Spleen (tissue), 11 donors: ENCODE measurements at regions not wholly inside any gene's neighbourhood (a gene's known extent, or its start where the extent isn't known, plus 50 kb on each side); places are given as distances from the start of the nearest gene placed in this dataset.

Experiments
- DNase-seq: peaks from one replicate; pipeline ENCODE4 v3.0.0-alpha.2; 2020
- H3K27ac ChIP-seq, 8 donors: fragments of 200-600 bp; sonication (generic) in 7 of 8; 1 replicate in 4 of 8; 2 replicates in 4 of 8; pipeline versions ENCODE4 v1.5.0 to v1.8.0; 2016 to 2021; ENCODE audit warnings: inconsistent platforms in 4 of 8, mild to moderate bottlenecking in 4 of 8, moderate library complexity in 1 of 8
- H3K27me3 ChIP-seq, 7 donors: fragments of 200-600 bp; sonication (generic) in 6 of 7; replicated peaks in 1 of 7; 1 replicate in 4 of 7; 2 replicates in 3 of 7; pipeline versions ENCODE4 v1.5.0 to v1.8.0; 2016 to 2021; ENCODE audit warnings: inconsistent platforms in 3 of 7, mild to moderate bottlenecking in 1 of 7
- H3K36me3 ChIP-seq, 6 donors: fragments of 200-600 bp; sonication (generic) in 5 of 6; 1 replicate in 4 of 6; 2 replicates in 2 of 6; pipeline versions ENCODE4 v1.5.0 to v1.8.0; 2016 to 2021; ENCODE audit warnings: inconsistent platforms in 2 of 6
- H3K4me1 ChIP-seq, 6 donors: fragments of 200-600 bp; sonication (generic) in 5 of 6; 1 replicate in 3 of 6; 2 replicates in 3 of 6; pipeline versions ENCODE4 v1.5.0 to v1.8.0; 2016 to 2021; ENCODE audit warnings: inconsistent platforms in 3 of 6
- H3K4me3 ChIP-seq, 8 donors: fragments of 200-600 bp; sonication (generic) in 7 of 8; 1 replicate in 4 of 8; 2 replicates in 4 of 8; pipeline versions ENCODE4 v1.5.0 to v1.8.0; 2016 to 2021; ENCODE audit warnings: inconsistent platforms in 4 of 8, mild to moderate bottlenecking in 4 of 8, moderate library complexity in 2 of 8
- H3K9me3 ChIP-seq, 8 donors: fragments of 200-600 bp; sonication (generic) in 7 of 8; 1 replicate in 4 of 8; 2 replicates in 4 of 8; pipeline versions ENCODE4 v1.5.0 to v1.8.0; 2016 to 2021; ENCODE audit warnings: inconsistent platforms in 4 of 8
- CTCF ChIP-seq, 11 experiments: fragments of 200-600 bp in 7 of 11; fragments of 450-650 bp in 4 of 11; sonication (generic) in 4 of 11; IDR thresholded peaks in 8 of 11; conservative IDR thresholded peaks in 3 of 11; 1 replicate in 7 of 11; 2 replicates in 4 of 11; pipeline versions ENCODE4 v1.4.0 to v1.8.0; 2016 to 2021; ENCODE audit warnings: antibody characterized with exemption in 11 of 11, inconsistent platforms in 4 of 11, mild to moderate bottlenecking in 1 of 11
- POLR2A ChIP-seq, 3 donors: fragments of 450-650 bp; IDR thresholded peaks; one replicate each; pipeline ENCODE4 v1.5.1; 2017; ENCODE audit warnings: antibody characterized with exemption in 3 of 3, mild to moderate bottlenecking in 1 of 3
- POLR2AphosphoS5 ChIP-seq, 3 donors: sonication (generic); formaldehyde crosslinking; IDR thresholded peaks; one replicate each; pipeline ENCODE4 v1.5.1; 2017; ENCODE audit warnings: antibody characterized with exemption in 3 of 3
- WGBS, 5 donors: extraction: QIAGEN DNeasy Blood & Tissue Kit in 3 of 5; methylation state at CpG; one replicate each; pipeline versions ENCODE4 v1.1.5 to v1.1.7; 2013 to 2018; 5-methylcytosine and 5-hydroxymethylcytosine counted together
- intact Hi-C: fragments of 100-400 bp; cut with DNase I; formaldehyde crosslinking; loops from one replicate; pipeline ENCODE4 v1.15.0; 2023; ENCODE audit warnings: low total_unique reads
- donor health status: healthy with polysubstance abuse.
- donor health status: DM: no; HTN: no; CAD: no; lungs with moderate emphysema.
- donor health status: DM: no; HTN: no; CAD: no.
- donor health status: Bipolar disorder and iron deficiency.
- donor health status: healthy.
- donor health status: DM: no; HTN: no; CAD: no.
- donor health status: DM: yes; HTN: yes; CAD: no.

GRCh38 chr2:129812071-129812470, 167.4 kb upstream of the RAB6C start:
- Histone ChIP-seq H3K27ac (peak overlapping the region in 2 of 8 donors; percentile 7 to 48), H3K4me3 (no peak overlapping the region), H3K9me3 (peaks cover 0 to 18% (median 14%) of the 10 kb centered on the region in 8 donors), H3K27me3 (peaks cover 0 to 3% (median 0%) of the 10 kb centered on the region in 7 donors), H3K36me3 (no peaks in the 10 kb centered on the region), H3K4me1 (peaks cover 0 to 24% (median 10%) of the 10 kb centered on the region in 6 donors)
- DNase-seq: no peak
- TF ChIP-seq POLR2AphosphoS5 (IDR thresholded peaks at IDR 0.05) (peak in 1 of 3 donors; percentile 62), POLR2A (IDR thresholded peaks at IDR 0.05) (no peak)
- 7 to 17% (median 12%) methylated on average over 4 of the region's 4 CpGs for WGBS, 5 donors
- intact Hi-C loops: no loop called here

GRCh38 chr2:129812654-129813053, 166.8 kb upstream of the RAB6C start:
- H3K27ac ChIP-seq: peak overlapping the region in 1 of 8 donors; percentile 7
- intact Hi-C loops: no loop called here
- peaks cover 0 to 18% (median 14%) of the 10 kb centered on the region in 8 donors for H3K9me3 ChIP-seq
- H3K27me3 ChIP-seq: peaks cover 0 to 3% (median 0%) of the 10 kb centered on the region in 7 donors
- no peak for DNase-seq
- TF ChIP-seq POLR2A (IDR thresholded peaks at IDR 0.05) (no peak), CTCF (IDR thresholded peaks at IDR 0.05 in 8 of 11, conservative IDR thresholded peaks at IDR 0.05 in 3 of 11) (no peak), POLR2AphosphoS5 (IDR thresholded peaks at IDR 0.05) (no peak)
- H3K36me3 ChIP-seq: no peaks in the 10 kb centered on the region
- H3K4me1 ChIP-seq: peaks cover 0 to 24% (median 10%) of the 10 kb centered on the region in 6 donors
- WGBS, 5 donors: 76 to 87% (median 83%) methylated on average over 3 of the region's 3 CpGs
- no peak overlapping the region for H3K4me3 ChIP-seq

- H3K36me3 ChIP-seq: no peaks in the 10 kb centered on the region
- H3K4me3 ChIP-seq: no peak overlapping the region
- peaks cover 0 to 18% (median 14%) of the 10 kb centered on the region in 8 donors for H3K9me3 ChIP-seq
- H3K4me1 ChIP-seq: peaks cover 0 to 24% (median 10%) of the 10 kb centered on the region in 6 donors
- WGBS, 5 donors: 44 to 62% (median 59%) methylated on average over 4 of the region's 4 CpGs
- DNase-seq: no peak
- TF ChIP-seq POLR2A (IDR thresholded peaks at IDR 0.05) (no peak), POLR2AphosphoS5 (IDR thresholded peaks at IDR 0.05) (no peak)
- intact Hi-C loops: no loop called here
- H3K27me3 ChIP-seq: peaks cover 0 to 3% (median 0%) of the 10 kb centered on the region in 7 donors
- H3K27ac ChIP-seq: no peak overlapping the region
Observed at GRCh38 chr2:129813404-129813803, 166.1 kb upstream of the RAB6C start.

GRCh38 chr2:129816813-129817574, 162.5 kb upstream of the RAB6C start:
- Histone ChIP-seq H3K36me3 (no peaks in the 10 kb centered on the region), H3K4me1 (peaks cover 0 to 15% (median 7%) of the 10 kb centered on the region in 6 donors), H3K27ac (no peak overlapping the region), H3K9me3 (peaks cover 0 to 18% (median 14%) of the 10 kb centered on the region in 8 donors), H3K4me3 (no peak overlapping the region), H3K27me3 (peaks cover 0 to 3% (median 0%) of the 10 kb centered on the region in 7 donors)
- no peak for TF ChIP-seq CTCF (IDR thresholded peaks at IDR 0.05 in 8 of 11, conservative IDR thresholded peaks at IDR 0.05 in 3 of 11)
- TF ChIP-seq POLR2AphosphoS5 (IDR thresholded peaks at IDR 0.05): no peak
- no peak for TF ChIP-seq POLR2A (IDR thresholded peaks at IDR 0.05)
- WGBS, 5 donors: 82 to 95% (median 86%) methylated on average over 13 to 16 of the region's 16 CpGs
- no peak for DNase-seq
- intact Hi-C loops: no loop called here

- Histone ChIP-seq H3K27me3 (peaks cover 0 to 3% (median 0%) of the 10 kb centered on the region in 7 donors), H3K36me3 (no peaks in the 10 kb centered on the region), H3K27ac (no peak overlapping the region), H3K4me1 (no peaks in the 10 kb centered on the region), H3K4me3 (no peak overlapping the region), H3K9me3 (peaks cover 0 to 15% (median 12%) of the 10 kb centered on the region in 8 donors)
- DNase-seq: no peak
- TF ChIP-seq POLR2A (IDR thresholded peaks at IDR 0.05) (no peak), CTCF (IDR thresholded peaks at IDR 0.05 in 8 of 11, conservative IDR thresholded peaks at IDR 0.05 in 3 of 11) (no peak), POLR2AphosphoS5 (IDR thresholded peaks at IDR 0.05) (no peak)
- intact Hi-C loops: no loop called here
- 76 to 92% (median 78%) methylated on average over 3 to 7 of the region's 7 CpGs for WGBS, 5 donors
Observed at GRCh38 chr2:129819855-129820254, 159.6 kb upstream of the RAB6C start.
